ENCODE measurements at regions not wholly inside any gene's neighbourhood (a gene's known extent, or its start where the extent isn't known, plus 50 kb on each side); places are given as distances from the start of the nearest gene placed in this dataset.

- DNase-seq: no peak
Measured at GRCh38 chr6:33950891-33951889, 147.4 kb upstream of the MLN start.

- no peak for DNase-seq
Measured at GRCh38 chr6:33950472-33950881, 146.7 kb upstream of the MLN start.

GRCh38 chr6:33949877-33950435 is 146.2 kb upstream of the MLN start:
- DNase-seq: no peak

- no peak for DNase-seq
Measured at GRCh38 chr6:33949111-33949510, 145.3 kb upstream of the MLN start.

GRCh38 chr6:33947916-33948594 is 144.3 kb upstream of the MLN start:
- DNase-seq: no peak

GRCh38 chr6:33947047-33947446 is 143.2 kb upstream of the MLN start:
- no peak for DNase-seq

GRCh38 chr6:33945931-33946330 is 142.1 kb upstream of the MLN start:
- no peak for DNase-seq

GRCh38 chr6:33944686-33945411 is 141.0 kb upstream of the MLN start:
- no peak for DNase-seq

- DNase-seq: no peak
Measured at GRCh38 chr6:33936886-33937285, 133.1 kb upstream of the MLN start.

GRCh38 chr6:33935439-33936080 is 131.8 kb upstream of the MLN start:
- DNase-seq: no peak

- no peak for DNase-seq
Measured at GRCh38 chr6:33934731-33935270, 131.0 kb upstream of the MLN start.

GRCh38 chr6:33933101-33933500 is 129.3 kb upstream of the MLN start:
- DNase-seq: no peak

GRCh38 chr6:33931799-33932198 is 128.0 kb upstream of the MLN start:
- no peak for DNase-seq

- DNase-seq: no peak
Measured at GRCh38 chr6:33929575-33930288, 125.9 kb upstream of the MLN start.

GRCh38 chr6:33927616-33928015 is 123.8 kb upstream of the MLN start:
- no peak for DNase-seq

GRCh38 chr6:33927112-33927511 is 123.3 kb upstream of the MLN start:
- DNase-seq: no peak

GRCh38 chr6:33926451-33926850 is 122.6 kb upstream of the MLN start:
- DNase-seq: no peak

- no peak for DNase-seq
Measured at GRCh38 chr6:33925936-33926335, 122.1 kb upstream of the MLN start.

- DNase-seq: no peak
Measured at GRCh38 chr6:33925210-33925609, 121.4 kb upstream of the MLN start.

- DNase-seq: no peak
Measured at GRCh38 chr6:33924681-33925080, 120.9 kb upstream of the MLN start.

All from skin of body (tissue), 1 donor.